ENCODE measurements at regions not wholly inside any gene's neighbourhood (a gene's known extent, or its start where the extent isn't known, plus 50 kb on each side); places are given as distances from the start of the nearest gene placed in this dataset.

DNA sequence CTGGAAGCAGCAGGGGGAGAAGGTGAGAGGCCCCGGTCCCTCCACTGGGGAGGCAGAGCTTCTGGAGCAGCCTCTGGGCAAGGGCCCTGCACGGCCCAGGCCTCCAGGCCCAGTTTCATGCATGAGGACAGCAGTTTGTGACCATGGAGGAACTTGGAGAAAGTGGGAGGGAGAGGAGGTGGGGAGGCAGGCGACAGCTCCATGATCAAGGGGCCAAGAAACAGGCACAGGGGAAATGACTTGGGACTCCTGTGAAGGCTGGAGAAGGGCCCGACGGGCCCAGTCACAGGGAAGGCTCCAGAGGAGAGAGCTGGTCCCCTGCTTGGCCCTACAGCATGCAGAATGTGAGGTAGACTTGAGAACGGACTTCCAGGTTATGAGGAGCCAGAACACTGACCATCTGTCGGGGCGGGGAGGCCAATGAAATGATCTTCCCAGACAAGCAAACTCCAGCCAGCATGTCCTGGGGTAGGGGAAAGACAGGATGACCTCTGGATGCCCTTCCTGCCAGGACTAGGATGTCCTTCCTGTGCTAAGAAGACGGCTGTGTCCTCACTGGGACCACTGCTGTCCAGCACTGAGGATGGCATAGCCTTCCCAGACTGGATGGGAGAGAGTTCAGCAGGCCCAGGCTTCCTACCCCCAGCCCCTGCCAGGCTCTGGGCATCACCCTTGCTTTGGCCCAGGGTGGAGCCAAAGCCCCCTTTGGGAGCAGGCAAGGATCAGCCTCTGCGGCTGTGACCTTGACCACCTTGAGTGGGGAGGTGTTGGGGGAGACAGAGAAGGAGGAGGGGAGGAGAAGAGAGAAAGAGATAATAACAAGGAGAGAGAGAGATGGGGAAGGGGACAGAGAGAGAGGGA is 548.2 kb downstream of the PTPRU start:
- no peaks in the 10 kb centered on the region for H3K4me1 ChIP-seq (ENCODE audit: low read depth, poor library complexity, severe bottlenecking)
- H3K27me3 ChIP-seq (ENCODE audit: insufficient read depth, low read depth): peaks cover 25% of the 10 kb centered on the region; the same call in 1 of the 2 replicates
- no peaks in the 10 kb centered on the region for H3K36me3 ChIP-seq (ENCODE audit: insufficient read depth)
- H3K9ac ChIP-seq: no peak overlapping the region
- no peaks in the 10 kb centered on the region for H4K20me1 ChIP-seq (ENCODE audit: insufficient read depth)
- no peak overlapping the region for H2AFZ ChIP-seq (ENCODE audit: low read depth)
- no peaks in the 10 kb centered on the region for H3K79me2 ChIP-seq (ENCODE audit: insufficient read depth, low read depth)
- no peak overlapping the region for H3K4me3 ChIP-seq (IDR thresholded peaks at IDR 0.05; ENCODE audit: insufficient read depth, low read depth, low read length)
- no peak overlapping the region for H3K27ac ChIP-seq
- TF ChIP-seq, protein P1, sequence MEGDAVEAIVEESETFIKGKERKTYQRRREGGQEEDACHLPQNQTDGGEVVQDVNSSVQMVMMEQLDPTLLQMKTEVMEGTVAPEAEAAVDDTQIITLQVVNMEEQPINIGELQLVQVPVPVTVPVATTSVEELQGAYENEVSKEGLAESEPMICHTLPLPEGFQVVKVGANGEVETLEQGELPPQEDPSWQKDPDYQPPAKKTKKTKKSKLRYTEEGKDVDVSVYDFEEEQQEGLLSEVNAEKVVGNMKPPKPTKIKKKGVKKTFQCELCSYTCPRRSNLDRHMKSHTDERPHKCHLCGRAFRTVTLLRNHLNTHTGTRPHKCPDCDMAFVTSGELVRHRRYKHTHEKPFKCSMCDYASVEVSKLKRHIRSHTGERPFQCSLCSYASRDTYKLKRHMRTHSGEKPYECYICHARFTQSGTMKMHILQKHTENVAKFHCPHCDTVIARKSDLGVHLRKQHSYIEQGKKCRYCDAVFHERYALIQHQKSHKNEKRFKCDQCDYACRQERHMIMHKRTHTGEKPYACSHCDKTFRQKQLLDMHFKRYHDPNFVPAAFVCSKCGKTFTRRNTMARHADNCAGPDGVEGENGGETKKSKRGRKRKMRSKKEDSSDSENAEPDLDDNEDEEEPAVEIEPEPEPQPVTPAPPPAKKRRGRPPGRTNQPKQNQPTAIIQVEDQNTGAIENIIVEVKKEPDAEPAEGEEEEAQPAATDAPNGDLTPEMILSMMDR (conservative IDR thresholded peaks at IDR 0.05; ENCODE audit: low read depth, low read length): no peak
- no peak overlapping the region for H3K4me2 ChIP-seq

DNA sequence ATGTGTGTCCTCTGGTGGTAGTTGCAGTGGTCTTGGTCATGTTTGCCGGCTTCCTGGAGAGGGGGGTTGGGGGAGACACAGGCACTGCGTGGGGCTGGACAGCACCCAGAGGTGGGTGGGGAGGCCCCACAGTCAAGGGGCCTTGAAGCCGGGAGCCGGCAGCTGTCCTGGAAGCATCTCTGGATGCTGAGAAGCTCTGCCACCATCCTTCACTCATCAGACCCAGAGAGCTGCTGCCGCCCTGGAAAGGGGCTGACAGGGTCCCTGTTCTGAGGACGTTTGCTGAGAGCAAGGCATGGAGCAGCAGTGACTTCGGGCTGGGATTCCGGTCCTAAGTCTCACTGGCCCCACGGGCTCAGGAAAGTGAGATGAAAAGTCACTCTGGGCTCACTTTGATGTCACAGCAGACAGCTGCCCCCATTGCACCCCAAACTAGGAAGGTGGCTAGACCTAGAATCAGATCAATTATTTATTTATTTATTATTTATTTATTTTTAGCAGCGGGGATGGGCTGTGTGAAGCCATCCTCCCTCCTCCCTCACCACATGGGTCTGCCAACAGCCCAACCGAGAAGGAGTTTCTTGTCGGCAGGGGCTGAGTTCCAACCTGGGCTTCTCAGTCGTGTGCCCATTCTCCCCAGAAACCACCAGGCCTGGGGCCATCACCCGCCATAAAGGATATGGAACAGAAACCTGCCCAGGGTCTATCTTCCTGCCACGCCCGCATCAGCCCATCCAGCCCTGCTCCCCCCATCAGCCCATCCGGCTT is 547.4 kb downstream of the PTPRU start:
- Histone ChIP-seq H3K27ac (no peak overlapping the region), H3K36me3 (ENCODE audit: insufficient read depth) (no peaks in the 10 kb centered on the region), H3K9ac (no peak overlapping the region), H3K4me2 (no peak overlapping the region), H3K4me3 (IDR thresholded peaks at IDR 0.05; ENCODE audit: insufficient read depth, low read depth, low read length) (no peak overlapping the region), H3K79me2 (ENCODE audit: insufficient read depth, low read depth) (no peaks in the 10 kb centered on the region), H3K4me1 (ENCODE audit: low read depth, poor library complexity, severe bottlenecking) (no peaks in the 10 kb centered on the region), H4K20me1 (ENCODE audit: insufficient read depth) (no peaks in the 10 kb centered on the region), H3K27me3 (ENCODE audit: insufficient read depth, low read depth) (peaks cover 25% of the 10 kb centered on the region; the same call in 1 of the 2 replicates), H2AFZ (ENCODE audit: low read depth) (no peak overlapping the region)
- TF ChIP-seq, protein P1 (conservative IDR thresholded peaks at IDR 0.05; ENCODE audit: low read depth, low read length): no peak

DNA sequence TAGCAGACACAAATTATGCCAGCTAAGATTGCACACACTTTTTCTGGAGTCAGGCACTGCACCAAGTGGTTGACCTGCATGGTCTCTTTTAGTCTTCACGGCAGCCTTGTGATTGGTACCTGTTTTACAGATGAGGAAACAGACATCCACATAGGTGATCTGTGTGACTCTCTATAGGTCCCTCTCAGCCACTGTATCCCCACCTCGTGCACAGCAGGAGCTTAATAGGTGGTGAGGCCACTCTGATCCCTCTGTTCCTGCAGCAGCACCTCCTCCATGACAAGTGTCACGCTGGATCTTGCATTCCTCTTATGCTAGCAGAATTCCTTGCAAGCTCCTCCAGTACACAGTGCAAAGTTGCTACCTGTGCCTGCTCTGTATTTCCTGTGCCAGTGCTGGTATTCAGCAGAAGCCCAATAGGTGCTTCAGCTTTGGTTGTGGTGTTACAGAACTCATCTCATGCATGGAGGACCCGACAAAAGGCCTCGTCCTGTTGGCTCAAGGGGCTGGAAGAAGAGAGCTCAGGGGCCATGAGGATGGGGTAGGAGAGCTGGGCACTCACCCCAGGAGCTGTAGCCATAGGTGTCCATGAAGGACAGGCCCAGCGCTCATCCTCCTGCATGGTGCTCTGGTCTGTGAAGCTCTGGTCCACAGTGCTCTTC is 546.7 kb downstream of the PTPRU start:
- TF ChIP-seq, protein P1 (conservative IDR thresholded peaks at IDR 0.05; ENCODE audit: low read depth, low read length): no peak
- Histone ChIP-seq H3K4me3 (IDR thresholded peaks at IDR 0.05; ENCODE audit: insufficient read depth, low read depth, low read length) (no peak overlapping the region), H4K20me1 (ENCODE audit: insufficient read depth) (no peaks in the 10 kb centered on the region), H2AFZ (ENCODE audit: low read depth) (no peak overlapping the region), H3K27ac (no peak overlapping the region), H3K27me3 (ENCODE audit: insufficient read depth, low read depth) (peaks cover 25% of the 10 kb centered on the region; the same call in 1 of the 2 replicates), H3K79me2 (ENCODE audit: insufficient read depth, low read depth) (no peaks in the 10 kb centered on the region), H3K4me1 (ENCODE audit: low read depth, poor library complexity, severe bottlenecking) (no peaks in the 10 kb centered on the region), H3K36me3 (ENCODE audit: insufficient read depth) (no peaks in the 10 kb centered on the region), H3K4me2 (no peak overlapping the region), H3K9ac (no peak overlapping the region)

DNA sequence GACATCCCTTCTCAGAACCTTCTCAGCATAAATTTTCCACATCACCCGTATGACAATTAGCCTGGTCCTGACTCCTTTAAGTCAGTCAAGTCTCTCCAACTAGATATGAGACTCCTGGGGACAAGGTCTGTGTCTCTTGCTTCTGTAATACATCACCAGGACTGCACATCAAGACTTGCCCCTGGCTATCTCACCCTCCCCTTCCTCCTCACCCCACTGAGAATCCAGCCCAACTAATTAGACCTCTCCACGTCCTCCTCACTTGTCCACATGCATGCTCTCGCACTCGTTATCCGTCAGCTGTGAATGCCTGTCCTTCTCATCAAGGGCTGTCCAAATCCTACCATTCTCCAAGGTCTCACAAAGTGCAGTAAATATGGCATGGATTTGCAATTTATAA is 542.8 kb downstream of the PTPRU start:
- H3K4me2 ChIP-seq: no peak overlapping the region
- no peak overlapping the region for H3K27ac ChIP-seq
- H4K20me1 ChIP-seq (ENCODE audit: insufficient read depth): no peaks in the 10 kb centered on the region
- no peaks in the 10 kb centered on the region for H3K79me2 ChIP-seq (ENCODE audit: insufficient read depth, low read depth)
- no peak overlapping the region for H3K9ac ChIP-seq
- no peak overlapping the region for H2AFZ ChIP-seq (ENCODE audit: low read depth)
- TF ChIP-seq, protein P1 (conservative IDR thresholded peaks at IDR 0.05; ENCODE audit: low read depth, low read length): no peak
- peaks cover 15% of the 10 kb centered on the region; the same call in 1 of the 2 replicates for H3K27me3 ChIP-seq (ENCODE audit: insufficient read depth, low read depth)
- no peak overlapping the region for H3K4me3 ChIP-seq (IDR thresholded peaks at IDR 0.05; ENCODE audit: insufficient read depth, low read depth, low read length)
- no peaks in the 10 kb centered on the region for H3K36me3 ChIP-seq (ENCODE audit: insufficient read depth)
- H3K4me1 ChIP-seq (ENCODE audit: low read depth, poor library complexity, severe bottlenecking): no peaks in the 10 kb centered on the region

All from KMS-11 (cell line).